Dedifferentiated amniotic fluid mesenchymal stem cell (primary cell): ENCODE measurements at regions not wholly inside any gene's neighbourhood (a gene's known extent, or its start where the extent isn't known, plus 50 kb on each side); places are given as distances from the start of the nearest gene placed in this dataset.
"Not testable (repeated sequence)": the region's sequence is repeated elsewhere in the genome, so short reads cannot be mapped to it uniquely, and the experiment has no call there.

Experiments used
- DNase-seq: peaks from one replicate; pipeline ENCODE4 v3.0.0-alpha.2; 2016; ENCODE audit errors: extremely low spot score

- no peak for DNase-seq
Observed at GRCh38 chr2:53493210-53493609, 274.4 kb upstream of the CHAC2 start.

GRCh38 chr2:53490659-53491058 is 276.9 kb upstream of the CHAC2 start:
- no peak for DNase-seq

DNA sequence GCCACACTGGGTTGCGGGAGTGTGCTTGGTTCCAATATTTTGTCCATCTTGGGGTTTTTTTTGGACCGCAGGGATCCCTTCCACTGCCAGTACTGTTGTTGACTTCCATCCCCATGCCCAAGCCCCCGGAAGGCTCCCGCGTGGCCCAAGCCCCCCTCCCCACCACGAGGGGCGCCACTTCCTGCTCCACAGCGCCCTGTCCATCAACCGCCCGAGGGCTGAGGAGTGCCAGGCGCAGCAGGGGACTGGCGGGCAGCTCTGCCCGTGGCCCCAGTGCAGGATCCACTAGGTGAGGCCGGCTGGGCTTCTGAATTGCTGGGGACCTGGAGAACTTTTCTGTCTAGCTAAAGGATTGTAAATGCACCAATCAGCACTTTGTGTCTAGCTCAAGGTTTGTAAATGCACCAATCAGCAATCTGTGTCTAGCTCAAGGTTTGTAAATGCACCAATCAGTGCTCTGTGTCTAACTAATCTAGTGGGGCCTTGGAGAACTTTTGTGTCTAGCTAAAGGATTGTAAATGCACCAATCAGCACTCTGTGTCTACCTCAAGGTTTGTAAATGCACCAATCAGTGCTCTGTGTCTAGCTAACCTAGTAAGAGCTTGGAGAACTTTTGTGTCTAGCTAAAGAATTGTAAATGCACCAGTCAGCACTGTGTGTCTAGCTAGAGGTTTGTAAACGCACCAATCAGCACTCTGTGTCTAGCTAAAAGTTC is 281.3 kb upstream of the CHAC2 start:
- DNase-seq: not testable (repeated sequence)

DNA sequence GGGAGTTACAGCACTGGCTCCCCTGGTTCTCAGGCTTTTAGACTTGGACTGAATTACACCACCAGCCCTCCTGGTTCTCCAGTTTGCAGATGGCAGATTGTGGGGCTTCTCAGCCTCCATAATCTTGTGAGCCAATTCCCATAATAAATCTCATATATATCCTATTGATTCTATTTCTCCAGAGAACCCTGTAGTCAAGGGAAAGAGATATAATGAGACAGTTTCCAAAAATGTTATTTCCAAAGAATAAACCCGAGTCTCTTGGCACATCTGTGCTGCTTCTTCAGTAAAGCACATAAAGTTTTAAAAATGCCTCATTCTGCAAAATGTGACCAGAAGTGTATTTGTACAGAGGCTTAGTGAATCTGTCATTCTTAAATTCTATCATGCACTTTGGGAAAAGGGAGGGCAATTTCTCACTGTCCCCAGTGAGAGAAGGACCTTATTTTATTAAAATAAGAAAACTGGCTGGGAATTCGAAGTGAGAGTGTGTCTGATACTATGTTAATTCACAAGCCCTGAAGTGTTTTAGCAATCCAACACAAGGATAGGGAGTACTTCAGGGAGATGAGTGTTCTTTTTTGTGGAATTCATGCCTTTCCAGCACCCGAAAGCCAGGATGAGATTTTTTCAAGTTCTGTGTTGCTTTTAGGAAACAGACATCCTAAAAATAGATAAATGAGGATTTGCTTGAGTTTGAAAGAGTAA is 282.4 kb upstream of the CHAC2 start:
- no peak for DNase-seq

GRCh38 chr2:53484531-53484930 is 283.1 kb upstream of the CHAC2 start:
- DNase-seq: no peak

- DNase-seq: no peak
Observed at GRCh38 chr2:53477517-53477916, 290.1 kb upstream of the CHAC2 start.

GRCh38 chr2:53476834-53477233 is 290.8 kb upstream of the CHAC2 start:
- DNase-seq: no peak

GRCh38 chr2:53475766-53476165 is 291.8 kb upstream of the CHAC2 start:
- no peak for DNase-seq

GRCh38 chr2:53475321-53475720 is 292.3 kb upstream of the CHAC2 start:
- DNase-seq: no peak

- DNase-seq: no peak
Observed at GRCh38 chr2:53474914-53475313, 292.7 kb upstream of the CHAC2 start.

DNA sequence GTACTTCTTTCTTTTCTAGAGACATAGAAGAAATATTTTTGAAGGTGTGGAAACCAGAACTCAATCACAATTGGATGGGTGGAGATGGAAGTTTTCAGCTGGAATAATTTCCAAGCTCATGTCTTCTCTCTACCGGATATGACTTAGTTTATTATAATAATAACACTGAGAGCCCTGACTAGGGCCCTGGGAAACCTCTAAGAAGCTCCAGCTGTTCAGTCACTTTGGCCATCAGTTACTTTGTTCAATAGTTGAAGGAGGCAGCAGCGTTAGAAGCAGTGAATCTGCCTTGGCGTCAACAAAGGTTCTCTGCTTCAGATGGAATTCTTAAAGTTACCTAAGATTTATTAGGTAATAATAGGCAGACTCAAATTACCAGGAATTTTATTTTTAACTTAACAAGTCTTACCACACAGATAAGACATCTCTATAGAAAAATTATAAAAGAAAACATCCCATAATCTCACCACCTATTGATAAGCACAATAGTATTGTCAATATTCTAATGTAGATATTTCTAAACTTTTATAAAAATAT is 293.8 kb upstream of the CHAC2 start:
- DNase-seq: no peak

GRCh38 chr2:53473236-53473635 is 294.4 kb upstream of the CHAC2 start:
- no peak for DNase-seq

DNA sequence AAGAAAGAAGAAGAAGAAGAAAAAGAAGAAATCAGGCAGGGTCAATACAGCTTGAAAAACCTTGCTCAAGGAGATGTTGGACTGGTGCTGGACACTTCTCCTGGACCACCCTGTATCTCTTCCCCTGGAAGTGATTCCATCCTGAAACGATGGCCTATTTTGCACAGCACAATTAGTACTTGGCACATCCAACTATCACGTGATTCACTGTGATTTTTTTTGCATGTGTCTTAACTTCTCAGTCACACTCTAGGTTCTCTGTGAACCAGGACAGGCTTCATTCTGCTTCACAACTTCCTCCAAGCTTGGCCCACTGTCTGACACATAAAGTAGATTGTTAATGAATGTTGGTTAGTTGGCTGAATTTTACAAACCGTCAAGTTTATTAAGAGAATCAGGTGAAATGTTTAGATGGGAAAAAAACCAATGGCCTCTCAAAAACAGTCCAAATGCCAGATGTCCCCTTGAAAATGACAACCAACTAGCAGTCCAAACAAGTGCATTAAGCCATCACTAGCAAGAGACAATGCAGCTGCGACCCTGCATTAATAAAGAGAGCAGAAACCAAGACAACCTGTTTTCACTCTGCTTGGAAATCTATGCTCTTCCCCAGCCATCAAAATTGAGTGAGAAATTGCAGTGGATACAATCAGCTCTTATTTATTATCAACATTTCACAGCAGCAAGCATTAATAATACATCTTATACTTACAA is 300.0 kb upstream of the CHAC2 start:
- no peak for DNase-seq

- no peak for DNase-seq
Observed at GRCh38 chr2:53463806-53464726, 303.5 kb upstream of the CHAC2 start.

DNA sequence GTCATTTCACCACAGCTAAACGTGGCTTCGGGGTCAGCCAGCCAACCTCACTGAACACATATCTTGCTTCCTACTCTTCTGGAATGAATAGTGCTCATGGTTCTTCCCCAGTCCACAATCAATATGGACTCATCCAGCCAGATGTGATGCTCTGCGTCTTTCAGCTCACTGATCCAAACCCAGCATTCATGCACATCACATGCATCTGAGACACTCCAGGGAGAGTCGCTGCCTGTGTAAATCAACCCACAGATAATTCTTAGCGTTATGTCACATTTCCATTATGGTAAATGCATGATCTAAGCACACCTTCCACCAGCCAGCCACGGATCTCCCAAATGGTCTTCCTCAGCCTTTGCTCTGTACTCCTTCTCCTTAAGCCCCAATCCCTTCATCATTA is 306.7 kb upstream of the CHAC2 start:
- no peak for DNase-seq

- no peak for DNase-seq
Observed at GRCh38 chr2:53460347-53460746, 307.3 kb upstream of the CHAC2 start.

DNA sequence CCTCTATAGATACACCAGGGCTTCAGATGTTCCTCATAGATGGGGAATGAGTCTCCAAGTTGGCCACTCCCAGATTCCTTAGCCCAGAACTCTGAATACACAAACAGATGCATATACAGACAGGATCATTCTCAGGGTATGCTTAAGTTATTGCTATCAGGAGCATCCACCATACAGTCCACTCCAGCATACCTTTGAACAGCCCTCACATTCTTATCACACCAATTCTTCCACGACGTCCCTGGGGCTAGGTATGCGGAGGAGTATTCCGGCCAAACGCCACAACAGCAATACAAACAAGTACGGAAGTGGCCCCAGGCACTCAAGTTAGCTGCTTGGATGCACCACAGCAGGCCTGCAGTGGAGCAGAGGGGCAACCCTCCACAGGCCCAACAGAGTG is 312.5 kb upstream of the CHAC2 start:
- no peak for DNase-seq

- DNase-seq: no peak
Observed at GRCh38 chr2:53452957-53453748, 314.5 kb upstream of the CHAC2 start.

GRCh38 chr2:53452400-53452799 is 315.2 kb upstream of the CHAC2 start:
- DNase-seq: no peak

DNA sequence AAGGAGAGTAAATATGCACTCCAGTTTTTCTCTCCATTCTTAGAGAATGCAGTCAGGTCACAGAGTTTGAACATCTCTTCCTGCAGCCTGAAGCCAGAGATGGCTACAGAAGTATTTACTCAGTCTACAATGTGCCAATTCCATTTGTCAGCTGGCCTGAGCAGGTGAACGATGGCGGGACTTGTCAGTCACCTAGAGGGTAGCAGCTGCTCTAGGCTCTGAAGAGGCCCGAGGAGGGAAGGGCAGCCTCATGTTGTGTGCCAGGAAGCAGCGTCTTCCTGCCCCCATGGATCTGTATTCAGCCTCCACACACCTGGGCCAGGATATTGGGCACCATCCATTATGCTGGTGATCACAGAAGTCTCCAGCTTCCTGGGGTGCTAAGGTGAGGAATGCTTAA is 316.7 kb upstream of the CHAC2 start:
- DNase-seq: no peak

DNA sequence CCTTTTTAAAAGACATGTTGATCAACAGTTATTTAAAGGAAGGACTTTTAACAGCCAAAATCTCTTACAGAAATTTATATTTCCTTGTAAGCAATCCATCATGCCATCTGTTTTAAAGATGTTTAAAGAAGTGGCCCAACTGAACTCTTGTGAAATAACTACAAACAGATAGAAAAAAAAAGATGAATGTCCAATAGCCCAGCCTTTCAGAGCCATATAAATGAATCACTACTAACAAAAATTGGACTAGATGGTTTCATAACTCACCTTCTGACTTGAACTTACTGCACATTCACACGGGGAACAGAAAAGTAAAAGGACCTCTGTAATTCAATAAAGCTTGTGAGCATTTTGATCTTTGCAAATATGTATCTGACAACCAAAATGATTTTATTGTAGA is 319.0 kb upstream of the CHAC2 start:
- DNase-seq: no peak
